EL (cell line): ENCODE measurements at regions not wholly inside any gene's neighbourhood (a gene's known extent, or its start where the extent isn't known, plus 50 kb on each side); places are given as distances from the start of the nearest gene placed in this dataset.

Source experiments
- DNase-seq: peaks from one replicate; pipeline ENCODE4 v3.0.0-alpha.2; 2016

GRCh38 chr2:43030551-43031307, 195.7 kb downstream of the ZFP36L2 start:
- DNase-seq: no peak

GRCh38 chr2:43029186-43029585, 197.2 kb downstream of the ZFP36L2 start:
- DNase-seq: no peak

- no peak for DNase-seq
These were observed 198.2 kb downstream of the ZFP36L2 start for GRCh38 chr2:43028188-43028587.

- no peak for DNase-seq
These were observed 199.1 kb downstream of the ZFP36L2 start for GRCh38 chr2:43027097-43027873.

- DNase-seq: no peak
These were observed 199.8 kb downstream of the ZFP36L2 start for GRCh38 chr2:43026426-43027096.

- no peak for DNase-seq
These were observed 200.6 kb downstream of the ZFP36L2 start for GRCh38 chr2:43025709-43026295.

GRCh38 chr2:43024515-43025011, 201.8 kb downstream of the ZFP36L2 start:
- DNase-seq: peak; percentile 60

- no peak for DNase-seq
These were observed 202.5 kb downstream of the ZFP36L2 start for GRCh38 chr2:43023791-43024514.

GRCh38 chr2:43022896-43023295, 203.5 kb downstream of the ZFP36L2 start:
- no peak for DNase-seq

- no peak for DNase-seq
These were observed 204.5 kb downstream of the ZFP36L2 start for GRCh38 chr2:43021791-43022509.

- no peak for DNase-seq
These were observed 205.3 kb downstream of the ZFP36L2 start for GRCh38 chr2:43020990-43021669.

GRCh38 chr2:43020296-43020695, 206.1 kb downstream of the ZFP36L2 start:
- DNase-seq: no peak

GRCh38 chr2:43019536-43020183, 206.7 kb downstream of the ZFP36L2 start:
- DNase-seq: no peak

GRCh38 chr2:43019025-43019367, 207.4 kb downstream of the ZFP36L2 start:
- DNase-seq: no peak

- peak; percentile 59 for DNase-seq
These were observed 208.0 kb downstream of the ZFP36L2 start for GRCh38 chr2:43018179-43019024.

GRCh38 chr2:43013821-43014345, 212.5 kb downstream of the ZFP36L2 start:
- no peak for DNase-seq

- DNase-seq: no peak
These were observed 213.4 kb downstream of the ZFP36L2 start for GRCh38 chr2:43012966-43013365.

- no peak for DNase-seq
These were observed 215.3 kb downstream of the ZFP36L2 start for GRCh38 chr2:43011158-43011491.

GRCh38 chr2:43010438-43011157, 215.8 kb downstream of the ZFP36L2 start:
- DNase-seq: no peak
